CD4-positive, CD25-positive, alpha-beta regulatory T cell (primary cell): ENCODE measurements at regions not wholly inside any gene's neighbourhood (a gene's known extent, or its start where the extent isn't known, plus 50 kb on each side); places are given as distances from the start of the nearest gene placed in this dataset.

Experiments used
- ATAC-seq, 2 donors: fragments of 150-1000 bp; cut with Tn5 transposase; one replicate each; pipeline ENCODE4 v1.10.0; 2021; ENCODE audit warnings: low read depth in 2 of 2, moderate number of reproducible peaks in 2 of 2, moderate library complexity in 1 of 2
- DNase-seq, 3 donors: peaks; one replicate each; pipeline versions ENCODE4 v3.0.0 to v3.0.0-alpha.2; 2012 to 2022; ENCODE audit warnings: mixed read lengths in 1 of 3
- H3K27ac ChIP-seq: one replicate; pipeline ENCODE4 v1.7.0; 2013; ENCODE audit warnings: mild to moderate bottlenecking, low read length; ENCODE audit not compliant: insufficient read depth, poor library complexity, severe bottlenecking
- H3K27me3 ChIP-seq: one replicate; pipeline ENCODE4 v1.7.0; 2013; ENCODE audit warnings: low read length; ENCODE audit not compliant: control insufficient read depth, insufficient read depth
- H3K36me3 ChIP-seq: one replicate; pipeline ENCODE4 v1.7.0; 2013; ENCODE audit warnings: mild to moderate bottlenecking, low read length, moderate library complexity; ENCODE audit not compliant: control insufficient read depth, insufficient read depth
- H3K4me1 ChIP-seq: 2 replicates; pipeline ENCODE4 v1.7.0; 2013; ENCODE audit warnings: mild to moderate bottlenecking, low read length; ENCODE audit not compliant: insufficient read depth, control insufficient read depth, poor library complexity, severe bottlenecking
- H3K4me3 ChIP-seq: one replicate; pipeline ENCODE4 v1.7.0; 2013; ENCODE audit warnings: low read depth, mild to moderate bottlenecking, low read length, moderate library complexity
- H3K9me3 ChIP-seq, 2 experiments: 1 replicate in 1 of 2; 2 replicates in 1 of 2; pipeline ENCODE4 v1.7.0; 2013; ENCODE audit warnings: low read length in 2 of 2, mild to moderate bottlenecking in 1 of 2, moderate library complexity in 1 of 2; ENCODE audit not compliant: control insufficient read depth in 2 of 2
- H3K27ac Mint-ChIP-seq, 3 donors: one replicate each; pipeline ENCODE4 v1.8.0; 2020 to 2022; ENCODE audit warnings: mild to moderate bottlenecking in 3 of 3, mixed read lengths in 3 of 3, moderate library complexity in 2 of 3
- H3K27me3 Mint-ChIP-seq: one replicate; pipeline ENCODE4 v1.8.0; 2022; ENCODE audit warnings: mild to moderate bottlenecking, mixed read lengths
- H3K36me3 Mint-ChIP-seq: one replicate; pipeline ENCODE4 v1.8.0; 2020; ENCODE audit warnings: mixed read lengths
- H3K4me1 Mint-ChIP-seq, 4 donors: one replicate each; pipeline ENCODE4 v1.8.0; 2020 to 2022; ENCODE audit warnings: mixed read lengths in 4 of 4, mild to moderate bottlenecking in 1 of 4
- H3K4me3 Mint-ChIP-seq, 4 donors: one replicate each; pipeline ENCODE4 v1.8.0; 2020 to 2022; ENCODE audit warnings: mild to moderate bottlenecking in 4 of 4, mixed read lengths in 4 of 4, moderate library complexity in 3 of 4
- H3K9me3 Mint-ChIP-seq, 7 donors: one replicate each; pipeline ENCODE4 v1.8.0; 2020 to 2022; ENCODE audit warnings: mixed read lengths in 7 of 7, mild to moderate bottlenecking in 3 of 7, moderate library complexity in 2 of 7

DNA sequence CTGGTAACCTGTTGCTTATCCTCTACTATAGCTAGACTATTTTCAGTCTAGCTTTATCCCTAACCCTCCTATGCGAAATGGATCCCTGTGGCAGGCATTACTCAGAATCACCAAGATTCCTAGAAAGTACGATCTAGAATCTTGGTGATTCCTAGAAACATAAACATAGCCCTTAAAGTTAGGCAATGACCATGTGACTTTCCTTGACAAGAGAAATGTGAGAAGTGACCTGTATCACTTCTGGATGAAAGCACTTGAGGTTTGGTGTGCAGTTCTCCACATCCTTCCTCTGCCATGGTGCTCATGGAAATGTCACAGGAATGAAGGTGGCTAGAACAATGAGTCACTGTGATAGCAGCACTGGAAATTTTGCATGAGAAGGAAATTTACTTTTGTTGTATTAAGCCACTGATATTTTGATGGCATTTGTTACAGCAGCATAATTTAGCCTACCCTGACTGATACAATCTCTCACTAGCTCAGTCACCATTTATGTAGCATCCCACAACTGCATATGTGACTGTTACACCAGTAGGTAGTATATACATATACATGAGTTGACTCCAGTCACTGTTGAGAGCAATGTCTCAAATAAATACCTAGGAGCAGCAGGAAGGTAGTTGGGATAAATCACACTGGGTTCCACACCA, 68.3 kb upstream of the MAPRE2 start:
- Mint-ChIP-seq H3K4me3 (no peak overlapping the region), H3K27me3 (peaks cover 40% of the 10 kb centered on the region), H3K4me1 (peaks cover 0 to 10% (median 1%) of the 10 kb centered on the region in 4 donors), H3K9me3 (peaks cover 0 to 6% (median 0%) of the 10 kb centered on the region in 7 donors), H3K27ac (no peak overlapping the region), H3K36me3 (no peaks in the 10 kb centered on the region)
- no peak for ATAC-seq
- Histone ChIP-seq H3K4me1 (peaks cover 13% of the 10 kb centered on the region), H3K36me3 (no peaks in the 10 kb centered on the region), H3K9me3 (no peaks in the 10 kb centered on the region), H3K27ac (no peak overlapping the region), H3K4me3 (no peak overlapping the region), H3K27me3 (peaks cover 15% of the 10 kb centered on the region)
- no peak for DNase-seq

GRCh38 chr18:34976123-34976522, 65.1 kb upstream of the MAPRE2 start:
- Mint-ChIP-seq H3K36me3 (no peaks in the 10 kb centered on the region), H3K4me3 (peak overlapping the region; percentile 42 to 92 (median 84)), H3K27ac (no peak overlapping the region), H3K9me3 (peaks cover 0 to 6% (median 0%) of the 10 kb centered on the region in 7 donors), H3K27me3 (peaks cover 68% of the 10 kb centered on the region), H3K4me1 (peaks cover 5 to 29% (median 17%) of the 10 kb centered on the region in 4 donors)
- H3K27me3 ChIP-seq = peaks cover 30% of the 10 kb centered on the region
- no peaks in the 10 kb centered on the region for H3K9me3 ChIP-seq
- no peaks in the 10 kb centered on the region for H3K36me3 ChIP-seq
- ATAC-seq (no peak), DNase-seq (no peak)
- H3K27ac ChIP-seq = no peak overlapping the region
- H3K4me3 ChIP-seq = no peak overlapping the region
- H3K4me1 ChIP-seq = peaks cover 27% of the 10 kb centered on the region

GRCh38 chr18:34976534-34976898, 64.7 kb upstream of the MAPRE2 start:
- Histone ChIP-seq H3K4me1 (peaks cover 27% of the 10 kb centered on the region), H3K4me3 (no peak overlapping the region), H3K9me3 (no peaks in the 10 kb centered on the region), H3K36me3 (no peaks in the 10 kb centered on the region), H3K27me3 (peaks cover 30% of the 10 kb centered on the region), H3K27ac (no peak overlapping the region)
- Mint-ChIP-seq H3K36me3 (no peaks in the 10 kb centered on the region), H3K4me3 (peak overlapping the region; percentile 42 to 92 (median 84)), H3K9me3 (peaks cover 0 to 6% (median 0%) of the 10 kb centered on the region in 7 donors), H3K27me3 (peaks cover 70% of the 10 kb centered on the region), H3K27ac (no peak overlapping the region), H3K4me1 (peaks cover 5 to 29% (median 17%) of the 10 kb centered on the region in 4 donors)
- peak in 1 of 3 donors; percentile 5 for DNase-seq
- peak in 1 of 2 donors; percentile 12 for ATAC-seq

DNA sequence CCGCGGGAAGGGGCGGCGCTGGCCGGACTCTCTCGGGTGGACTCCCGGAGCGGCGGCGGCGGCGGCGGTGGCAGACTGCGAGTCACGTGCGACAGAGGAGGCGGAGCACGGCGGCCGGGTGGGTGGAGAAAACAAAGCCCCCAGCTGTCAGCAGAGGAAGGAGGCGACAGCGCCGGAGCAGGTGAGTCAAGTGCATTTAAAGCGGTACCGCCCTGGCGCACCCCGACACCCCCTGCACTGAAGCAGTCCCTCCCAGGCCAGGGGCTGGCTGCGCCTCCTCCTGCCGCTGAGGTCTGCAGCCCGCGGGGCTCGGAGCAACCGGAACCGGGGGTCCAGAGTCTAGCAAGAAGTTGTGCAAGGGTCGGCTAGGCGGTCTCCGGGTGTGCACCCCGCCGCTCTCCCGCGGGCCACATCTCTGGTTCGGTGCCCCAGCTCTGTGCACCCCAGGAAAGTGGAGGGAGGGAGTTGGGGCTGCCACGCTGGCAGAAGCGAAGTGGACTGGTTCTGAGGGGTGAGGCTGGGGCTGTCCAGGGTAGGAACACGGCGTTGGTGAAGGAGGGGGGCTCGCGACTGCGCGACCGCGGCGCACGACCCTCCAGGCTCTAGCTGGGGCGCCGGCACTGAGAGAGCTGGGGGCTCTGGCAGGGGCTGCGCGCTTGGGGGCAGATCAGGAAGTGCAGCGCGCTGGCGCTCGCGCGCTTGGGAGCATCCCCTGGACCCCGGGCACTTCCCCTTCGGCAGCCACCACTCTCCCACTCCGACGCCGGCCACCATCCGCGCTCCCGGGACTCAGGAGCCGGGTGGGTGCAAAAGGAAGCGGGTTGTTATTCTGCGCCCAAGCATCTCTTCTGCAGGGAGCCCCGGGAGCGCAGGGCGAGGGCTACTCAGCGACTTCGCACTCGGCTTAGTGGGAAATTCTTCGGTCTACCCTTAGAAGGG, 64.0 kb upstream of the MAPRE2 start:
- Mint-ChIP-seq H3K9me3 (peaks cover 0 to 6% (median 0%) of the 10 kb centered on the region in 7 donors), H3K27me3 (peaks cover 74% of the 10 kb centered on the region), H3K4me1 (peaks cover 5 to 29% (median 17%) of the 10 kb centered on the region in 4 donors), H3K36me3 (no peaks in the 10 kb centered on the region), H3K4me3 (peak overlapping the region; percentile 72 to 92 (median 90)), H3K27ac (peak overlapping the region in 1 of 3 donors; percentile 32)
- no peaks in the 10 kb centered on the region for H3K9me3 ChIP-seq
- H3K4me3 ChIP-seq = peak overlapping the region; percentile 80
- peaks cover 27% of the 10 kb centered on the region for H3K4me1 ChIP-seq
- peaks cover 30% of the 10 kb centered on the region for H3K27me3 ChIP-seq
- H3K27ac ChIP-seq = no peak overlapping the region
- no peaks in the 10 kb centered on the region for H3K36me3 ChIP-seq
- DNase-seq = peak; percentile 55 to 76 (median 57)
- ATAC-seq = peak; percentile 75 to 76

DNA sequence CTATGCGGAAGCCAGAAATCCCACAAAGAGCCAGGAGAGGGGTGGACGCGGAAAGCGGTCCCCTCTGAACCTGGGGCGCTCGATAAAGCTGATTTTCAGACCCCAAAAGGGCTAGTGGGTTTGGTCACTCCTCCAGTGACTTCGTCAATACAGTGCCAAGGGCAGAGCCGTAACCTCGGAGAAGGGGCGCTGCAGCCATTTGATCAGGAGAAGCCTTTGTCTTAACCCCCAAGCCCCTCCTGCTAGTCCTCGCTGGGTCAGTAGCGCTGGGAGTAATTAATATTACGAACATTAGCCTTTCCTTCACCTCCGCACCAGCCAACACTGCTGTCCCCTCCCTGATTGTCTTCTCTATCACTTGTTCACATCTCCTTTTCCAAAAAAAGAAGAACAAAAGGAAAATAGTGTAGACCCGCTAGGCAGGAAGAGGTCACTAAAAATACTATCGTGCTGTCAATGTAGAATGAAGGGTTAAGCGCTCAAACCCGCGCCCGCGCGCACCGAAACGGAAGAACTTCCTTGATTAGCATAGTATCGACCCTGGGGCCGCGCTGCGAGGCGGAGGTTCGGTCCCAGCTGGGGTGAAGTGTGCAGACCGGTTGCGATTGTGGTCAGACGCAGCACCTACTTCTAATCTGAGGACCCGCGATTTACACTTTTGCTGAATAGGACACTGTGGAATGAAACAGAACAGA, 63.2 kb upstream of the MAPRE2 start:
- H3K27ac Mint-ChIP-seq = peak overlapping the region in 1 of 3 donors; percentile 32

GRCh38 chr18:34978533-34978893, 62.7 kb upstream of the MAPRE2 start:
- Mint-ChIP-seq H3K36me3 (no peaks in the 10 kb centered on the region), H3K27me3 (peaks cover 69% of the 10 kb centered on the region), H3K27ac (peak overlapping the region in 1 of 3 donors; percentile 42), H3K4me3 (peak overlapping the region; percentile 72 to 92 (median 90)), H3K4me1 (peaks cover 5 to 29% (median 17%) of the 10 kb centered on the region in 4 donors), H3K9me3 (peaks cover 0 to 4% (median 0%) of the 10 kb centered on the region in 7 donors)
- ATAC-seq (no peak), DNase-seq (peak in 1 of 3 donors; percentile 11)
- Histone ChIP-seq H3K36me3 (no peaks in the 10 kb centered on the region), H3K4me3 (peak overlapping the region; percentile 80), H3K9me3 (no peaks in the 10 kb centered on the region), H3K27me3 (peaks cover 30% of the 10 kb centered on the region), H3K27ac (no peak overlapping the region), H3K4me1 (peaks cover 27% of the 10 kb centered on the region)

More for the DNA sequence above, 63.2 kb upstream of the MAPRE2 start:
- H3K4me3 Mint-ChIP-seq = peak overlapping the region; percentile 72 to 92 (median 90)
- peak in 2 of 3 donors; percentile 27 to 67 for DNase-seq
- Histone ChIP-seq H3K27ac (no peak overlapping the region), H3K36me3 (no peaks in the 10 kb centered on the region), H3K9me3 (no peaks in the 10 kb centered on the region), H3K27me3 (peaks cover 30% of the 10 kb centered on the region), H3K4me1 (peaks cover 27% of the 10 kb centered on the region), H3K4me3 (peak overlapping the region; percentile 80)
- peaks cover 5 to 29% (median 17%) of the 10 kb centered on the region in 4 donors for H3K4me1 Mint-ChIP-seq
- H3K36me3 Mint-ChIP-seq = no peaks in the 10 kb centered on the region
- H3K27me3 Mint-ChIP-seq = peaks cover 74% of the 10 kb centered on the region
- ATAC-seq = peak in 1 of 2 donors; percentile 33
- peaks cover 0 to 6% (median 0%) of the 10 kb centered on the region in 7 donors for H3K9me3 Mint-ChIP-seq

DNA sequence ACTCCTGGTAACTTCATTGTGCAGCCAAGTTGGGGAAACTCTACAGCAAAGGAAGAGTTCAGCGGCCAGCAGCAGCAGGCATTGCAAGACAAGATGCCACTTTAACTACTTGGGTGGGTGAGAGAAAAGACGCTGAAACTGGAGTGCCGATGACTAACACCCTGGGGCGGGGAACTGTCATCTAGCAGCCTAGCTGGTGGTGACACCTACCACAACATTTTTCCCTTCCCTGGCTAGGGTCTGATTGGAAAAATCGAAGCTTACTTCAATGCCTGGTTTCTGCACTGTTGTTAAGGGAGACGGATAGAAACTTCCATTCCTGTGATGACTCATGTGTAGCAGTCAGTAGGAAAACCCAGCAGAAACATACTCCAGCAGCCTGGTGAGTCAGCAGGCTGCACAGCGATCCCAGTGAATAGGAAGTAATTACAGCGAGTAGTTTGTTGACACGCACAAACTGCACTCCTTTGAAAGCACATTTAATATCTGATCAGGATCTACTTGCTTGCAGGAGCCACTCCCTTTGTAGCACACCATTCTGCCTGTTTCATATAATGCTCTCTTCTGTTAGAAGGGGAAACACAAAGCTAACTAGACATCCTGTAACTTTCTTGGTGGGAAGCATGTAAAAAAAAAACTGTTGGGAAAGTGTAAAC, 62.1 kb upstream of the MAPRE2 start:
- ATAC-seq (peak; percentile 35 to 45), DNase-seq (peak in 1 of 3 donors; percentile 19)
- Histone ChIP-seq H3K27me3 (peaks cover 30% of the 10 kb centered on the region), H3K36me3 (no peaks in the 10 kb centered on the region), H3K9me3 (no peaks in the 10 kb centered on the region), H3K4me1 (peaks cover 27% of the 10 kb centered on the region), H3K4me3 (peak overlapping the region; percentile 80), H3K27ac (no peak overlapping the region)
- peaks cover 0 to 4% (median 0%) of the 10 kb centered on the region in 7 donors for H3K9me3 Mint-ChIP-seq
- peak overlapping the region; percentile 72 to 92 (median 90) for H3K4me3 Mint-ChIP-seq
- H3K27ac Mint-ChIP-seq = peak overlapping the region in 1 of 3 donors; percentile 42
- no peaks in the 10 kb centered on the region for H3K36me3 Mint-ChIP-seq
- H3K27me3 Mint-ChIP-seq = peaks cover 66% of the 10 kb centered on the region
- peaks cover 5 to 29% (median 17%) of the 10 kb centered on the region in 4 donors for H3K4me1 Mint-ChIP-seq
